NCI-H2171 treated with DMSO at 0.1 percent for 48 hours (cell line): ENCODE measurements at regions not wholly inside any gene's neighbourhood (a gene's known extent, or its start where the extent isn't known, plus 50 kb on each side); places are given as distances from the start of the nearest gene placed in this dataset.

ENCODE experiments used
- DNase-seq: peaks from one replicate; lab custom pipeline; 2025; lab: John Stamatoyannopoulos, UW

DNA sequence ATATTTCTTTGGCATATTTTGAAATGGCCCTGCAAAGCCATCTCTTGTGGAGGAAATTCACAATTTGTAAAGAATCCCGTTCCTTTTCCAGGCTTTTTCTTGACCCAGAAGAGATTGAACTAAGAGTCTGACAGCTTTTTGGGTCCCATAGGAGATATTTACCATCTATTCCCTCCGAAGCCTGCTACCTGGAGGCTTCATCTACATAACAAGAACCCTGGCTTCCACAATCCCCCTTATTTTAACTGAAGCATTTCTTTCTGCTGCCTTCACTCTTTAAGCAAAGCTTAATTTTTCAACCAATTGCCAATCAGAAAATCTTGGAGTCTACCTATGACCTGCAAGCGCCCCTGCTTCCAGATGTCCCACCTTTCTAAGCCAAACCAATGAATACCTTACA, 248.1 kb upstream of the GADL1 start:
- DNase-seq: no peak

DNA sequence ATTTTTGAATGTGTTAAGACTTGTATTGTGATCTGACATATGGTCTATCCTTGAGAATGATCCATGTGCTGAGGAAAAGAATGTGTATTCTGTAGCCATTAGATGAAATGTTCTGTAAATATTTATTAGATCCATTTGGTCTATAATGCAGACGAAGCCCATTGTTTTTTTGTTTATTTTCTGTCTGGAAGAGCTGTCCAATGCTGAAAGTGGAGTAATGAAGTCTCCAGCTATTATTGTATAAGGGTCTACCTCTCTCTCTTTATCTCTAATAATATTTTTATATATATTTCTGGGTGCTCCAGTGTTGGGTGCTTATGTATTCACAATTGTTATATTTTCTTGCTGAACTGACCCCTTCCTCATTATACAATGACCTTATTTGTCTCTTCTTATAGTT, 250.6 kb upstream of the GADL1 start:
- DNase-seq: no peak

DNA sequence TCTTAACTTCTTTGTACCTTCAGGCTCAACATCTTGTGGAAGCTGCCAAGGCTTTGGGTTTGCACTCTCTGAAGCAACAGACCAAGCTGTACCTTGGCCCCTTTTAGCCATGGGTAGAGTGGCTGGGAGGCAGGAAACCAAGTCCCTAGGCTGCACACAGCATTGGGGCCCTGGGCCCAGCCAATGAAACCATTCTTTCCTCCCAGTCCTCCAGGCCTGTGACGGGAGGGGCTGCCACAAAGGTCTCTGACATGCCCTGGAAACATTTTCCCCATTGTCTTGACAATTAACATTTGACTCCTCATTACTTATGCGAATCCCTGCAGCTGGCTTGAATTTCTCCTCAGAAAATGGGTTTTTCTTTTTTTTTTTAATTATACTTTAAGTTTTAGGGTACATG, 253.1 kb upstream of the GADL1 start:
- DNase-seq: no peak

DNA sequence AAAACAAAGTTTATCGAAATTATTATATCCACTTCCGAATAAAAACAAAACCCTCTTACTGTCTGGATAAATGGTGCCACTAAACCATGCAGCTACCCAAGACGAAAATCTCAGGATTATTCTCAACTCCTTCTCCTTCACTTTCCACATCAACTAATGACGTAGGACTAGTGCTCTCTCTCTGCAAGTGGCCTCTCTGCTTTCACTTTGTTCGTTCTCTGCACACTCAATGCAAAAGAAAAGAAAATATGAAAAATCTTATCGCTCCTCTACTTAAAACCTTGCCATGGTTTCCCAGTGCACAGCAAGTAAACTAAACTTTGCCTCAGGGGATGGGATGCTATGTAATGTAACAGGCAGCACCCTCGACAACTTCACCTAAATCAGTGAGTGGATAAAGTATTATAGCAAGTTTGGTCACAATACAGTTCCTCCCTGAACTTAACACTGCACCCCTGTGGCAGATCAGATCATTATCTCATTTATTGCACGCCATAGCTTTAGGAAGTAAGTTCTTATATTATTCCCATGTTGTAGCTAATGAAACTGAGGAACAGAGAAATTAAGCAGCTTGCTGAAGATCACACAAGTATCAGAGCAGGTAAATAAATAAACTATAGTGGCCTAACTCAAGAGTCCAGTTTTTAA, 262.7 kb upstream of the GADL1 start:
- no peak for DNase-seq

DNA sequence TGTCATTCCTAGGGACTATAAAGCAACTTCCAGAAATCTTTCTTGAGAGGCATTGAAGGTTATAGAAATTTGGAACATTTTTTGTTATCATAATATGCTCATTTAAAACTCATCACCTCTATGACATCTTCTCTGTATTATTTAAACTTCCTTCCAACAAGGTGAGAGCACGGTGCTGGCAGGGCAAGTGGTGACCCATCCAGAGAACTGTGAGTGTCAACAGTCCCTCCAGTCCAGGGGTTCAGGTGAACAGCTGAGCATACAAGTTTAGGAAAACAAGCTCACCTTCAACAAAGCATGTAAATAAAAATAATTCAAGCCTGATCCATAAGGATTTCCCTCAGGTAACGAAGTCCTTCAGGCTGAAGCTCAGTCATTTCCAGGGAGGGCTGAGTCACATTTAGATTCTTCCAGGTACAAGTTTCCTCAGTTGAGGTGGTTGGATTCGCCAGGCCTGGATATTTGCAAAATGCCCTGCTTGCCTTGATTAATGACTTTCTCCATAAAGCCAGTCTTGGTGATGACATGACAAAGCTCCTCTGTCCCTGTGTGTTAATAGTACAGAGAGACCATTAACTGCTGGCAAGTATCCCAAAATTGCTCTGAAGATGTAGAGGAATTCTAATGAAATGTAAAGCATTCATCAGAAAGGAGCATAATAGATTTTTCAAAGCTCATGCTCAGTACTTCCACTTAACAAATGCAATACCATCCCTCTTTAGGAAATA, 263.6 kb upstream of the GADL1 start:
- no peak for DNase-seq

DNA sequence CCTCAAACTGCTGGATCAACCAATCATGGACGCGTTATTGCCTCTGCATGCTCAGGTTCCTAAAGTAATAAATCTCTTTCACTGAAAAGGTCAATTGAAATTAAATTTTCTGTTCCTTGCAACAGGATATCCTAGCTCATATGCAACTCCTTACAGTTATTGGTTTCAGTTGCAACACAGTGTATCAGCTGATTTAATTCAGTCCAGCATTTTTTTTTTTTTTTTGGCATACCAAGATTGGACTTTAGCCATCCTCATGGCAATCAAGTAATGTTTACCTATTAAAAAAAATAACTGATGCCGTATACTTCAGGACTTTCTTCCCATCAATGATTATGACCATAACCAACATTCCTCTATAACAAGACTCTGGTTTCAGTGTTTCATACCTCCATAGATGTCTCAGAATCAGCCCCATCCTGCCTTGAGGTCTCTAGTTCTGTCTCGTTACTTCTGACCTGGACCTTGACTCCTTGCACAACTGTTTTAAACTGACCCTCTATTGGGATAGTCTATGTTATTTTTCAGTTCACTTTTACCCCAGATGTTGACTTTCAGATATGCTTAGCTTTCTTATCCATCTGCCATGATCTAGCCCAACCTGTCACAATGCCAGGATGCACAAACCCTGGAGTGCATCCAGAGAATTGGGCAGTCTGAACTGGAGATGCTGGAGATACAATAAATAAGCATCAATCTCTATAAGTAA, 265.0 kb upstream of the GADL1 start:
- DNase-seq: no peak

DNA sequence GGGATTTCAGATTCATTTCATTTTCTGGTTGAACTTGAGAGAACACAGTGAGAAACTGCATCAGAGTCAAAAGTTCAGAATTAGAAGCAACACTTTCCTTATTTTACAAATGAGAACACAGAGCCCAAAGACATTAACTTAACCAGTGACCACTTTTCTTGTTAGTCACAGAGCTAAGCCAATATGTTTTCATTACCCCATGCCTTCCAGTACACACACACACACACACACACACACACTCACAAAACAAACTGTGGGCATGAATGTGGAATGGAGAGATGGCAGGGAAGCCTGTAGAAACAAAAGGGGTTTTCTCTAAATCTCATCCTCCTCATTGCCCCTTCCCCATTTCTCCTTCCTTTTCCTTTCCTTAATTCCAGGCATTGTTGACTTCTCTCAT, 267.4 kb upstream of the GADL1 start:
- DNase-seq: no peak

DNA sequence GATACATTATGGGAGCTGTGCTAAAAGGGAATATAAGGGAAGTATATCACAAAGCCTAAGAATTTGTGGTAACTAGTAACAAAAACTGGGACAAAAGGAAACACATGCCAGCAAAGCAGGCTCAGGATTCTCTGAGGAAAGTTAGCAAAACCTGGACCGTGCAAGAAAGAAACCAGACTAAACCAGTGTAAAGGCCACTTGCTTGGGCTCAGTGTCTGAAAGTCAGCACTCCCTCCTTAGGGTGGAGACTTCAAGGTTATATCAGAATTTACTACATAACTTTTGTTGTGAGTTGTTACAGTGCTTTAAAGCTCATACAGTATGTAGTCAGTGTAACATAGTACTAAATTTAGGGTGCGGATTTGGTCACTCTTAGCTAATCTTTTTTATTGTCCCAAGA, 269.9 kb upstream of the GADL1 start:
- DNase-seq: no peak

DNA sequence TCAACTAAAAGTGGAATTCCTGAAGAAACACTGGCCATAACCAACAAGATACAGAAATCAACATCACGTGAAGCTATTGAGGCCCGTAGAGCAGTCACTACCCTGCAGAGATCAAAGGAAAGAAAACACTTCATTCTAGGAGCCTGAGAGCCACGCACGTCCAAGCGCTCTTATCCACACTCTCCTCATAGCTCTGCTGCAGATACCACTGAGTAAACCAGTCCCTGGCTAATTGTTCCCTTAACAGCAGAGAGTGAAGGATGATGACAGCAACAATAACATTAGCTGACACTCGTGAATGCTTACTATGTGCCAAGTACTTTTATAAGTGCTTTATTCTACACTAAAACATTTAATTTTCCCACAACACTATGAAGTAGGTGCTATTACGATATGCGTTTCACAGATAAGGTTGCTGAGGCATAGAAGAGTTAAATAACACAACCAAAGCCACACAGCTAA, 271.0 kb upstream of the GADL1 start:
- DNase-seq: no peak

DNA sequence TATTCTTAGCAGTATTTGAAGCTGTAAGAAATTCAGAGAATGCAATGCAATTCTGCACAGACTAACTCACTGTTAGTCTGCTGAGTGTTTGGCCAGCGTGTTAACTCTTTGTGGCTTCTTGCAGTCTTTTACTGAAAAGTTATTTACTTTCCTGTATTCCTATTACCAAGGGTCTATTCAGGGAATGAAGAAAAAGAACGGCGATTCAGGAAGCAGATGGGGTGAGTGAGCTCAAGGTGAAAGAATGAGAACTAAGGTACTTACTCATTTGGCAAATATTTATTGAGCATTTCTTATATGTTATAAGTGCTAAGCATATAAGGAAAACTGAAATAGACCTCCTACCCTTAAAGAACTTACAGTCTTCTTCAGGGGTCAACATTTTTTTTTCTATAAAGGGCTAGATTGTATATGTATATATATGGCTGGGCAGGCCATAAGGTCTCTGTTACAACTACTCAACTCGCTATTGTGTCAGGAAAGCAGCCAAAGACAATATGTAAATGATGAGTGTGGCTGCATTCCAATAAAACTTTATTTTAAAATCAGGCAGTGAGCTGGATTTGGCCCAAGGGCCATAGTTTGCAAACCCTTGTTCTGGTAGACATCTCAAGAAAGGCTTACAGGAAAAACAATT, 271.9 kb upstream of the GADL1 start:
- DNase-seq: no peak

DNA sequence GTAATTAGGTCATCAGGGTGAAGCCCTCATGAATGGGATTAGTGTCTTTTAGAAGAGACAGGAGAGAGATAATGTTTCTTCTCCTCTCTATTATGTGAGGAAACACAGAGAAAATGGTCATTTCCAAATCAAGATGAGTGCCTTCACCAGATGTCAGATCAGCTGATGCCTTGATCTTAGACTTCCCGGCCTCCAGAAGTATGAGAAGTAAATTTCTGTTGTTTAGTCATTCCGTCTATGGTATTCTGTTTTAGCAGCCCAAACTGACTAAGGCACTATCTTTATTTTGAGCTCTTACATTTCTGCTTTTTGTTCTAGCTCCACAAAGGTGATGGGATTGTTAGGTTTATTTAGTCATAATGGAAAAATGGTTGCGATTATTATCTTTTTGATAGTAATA, 273.2 kb upstream of the GADL1 start:
- no peak for DNase-seq

DNA sequence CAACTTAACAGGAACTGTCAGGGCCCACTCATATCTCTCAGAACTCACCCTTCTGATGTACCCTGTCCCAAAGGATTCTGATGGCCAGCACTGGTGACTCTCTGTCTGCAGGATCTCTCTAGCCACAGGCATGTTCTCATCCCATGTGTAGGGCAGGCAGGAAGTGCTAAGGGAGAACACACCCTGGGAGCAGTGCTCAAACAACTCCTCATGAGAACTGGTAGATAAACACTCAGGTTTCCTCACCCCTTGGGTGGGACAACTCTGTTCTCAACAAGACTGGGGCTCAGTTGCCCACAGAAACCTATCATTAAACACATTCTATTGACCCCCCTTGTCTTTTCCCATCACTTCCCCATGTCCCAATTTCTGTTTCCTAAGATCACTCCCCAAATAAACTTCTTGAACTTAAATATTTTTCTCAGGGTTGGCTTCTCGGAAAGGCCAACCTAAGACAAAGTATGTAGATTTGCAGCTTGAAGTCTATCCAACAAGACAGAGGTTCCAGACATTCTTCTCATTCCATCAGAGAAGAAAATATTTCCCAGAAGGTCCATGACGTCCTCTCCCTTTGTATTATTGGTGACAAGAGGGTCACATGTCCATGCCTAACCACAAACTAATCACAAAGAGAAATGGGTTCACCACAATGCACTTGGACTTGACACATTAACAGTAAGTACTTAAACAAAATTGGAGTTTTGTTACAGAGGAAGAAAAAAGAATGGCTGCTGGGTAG, 276.6 kb upstream of the GADL1 start:
- no peak for DNase-seq

DNA sequence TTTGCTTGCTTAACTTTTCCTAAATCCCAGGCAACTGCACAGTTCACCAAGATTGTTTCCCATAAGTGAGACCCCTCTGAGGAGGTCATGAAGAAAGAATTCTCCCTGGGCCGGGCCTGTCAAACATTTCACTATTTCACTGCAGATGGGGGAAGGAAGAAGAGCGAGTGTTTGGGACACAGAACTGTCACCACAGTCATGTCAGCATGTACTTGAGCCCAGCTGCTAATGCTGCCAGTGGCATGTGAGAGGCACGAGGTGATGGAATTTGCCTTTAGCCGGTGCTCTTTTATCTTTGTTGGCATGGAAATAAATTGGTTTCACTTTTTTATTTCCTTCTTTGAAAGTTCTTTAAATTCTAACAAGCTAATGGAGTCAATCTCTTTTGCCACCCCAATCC, 277.9 kb upstream of the GADL1 start:
- no peak for DNase-seq

DNA sequence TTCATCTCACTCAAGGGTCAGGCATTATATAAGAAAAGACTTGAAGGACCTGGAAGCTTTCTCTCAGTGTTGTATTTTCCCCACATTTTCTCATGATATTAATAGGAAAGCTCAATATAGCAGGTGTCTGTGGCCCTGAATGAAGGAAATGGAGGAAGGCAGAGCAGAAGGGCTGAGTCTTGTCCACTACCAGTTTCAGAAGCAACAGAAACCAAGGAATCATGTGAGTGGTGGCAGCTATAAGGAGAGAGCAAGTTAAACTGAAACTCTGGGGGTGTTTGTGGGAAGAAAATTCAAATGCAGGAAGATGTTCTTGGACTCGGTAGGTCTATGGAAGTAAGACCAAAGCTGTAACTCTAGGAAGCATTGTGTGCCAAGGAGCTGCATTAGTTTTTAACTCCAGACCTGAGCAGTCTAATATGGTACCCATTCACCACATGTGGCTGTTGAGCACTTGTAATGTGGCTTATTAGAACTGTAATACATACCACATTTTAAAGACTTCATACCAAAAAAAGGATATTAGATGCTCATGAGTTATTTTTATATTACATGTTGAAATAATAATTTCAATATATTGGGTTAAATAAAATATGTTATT, 278.8 kb upstream of the GADL1 start:
- DNase-seq: no peak

DNA sequence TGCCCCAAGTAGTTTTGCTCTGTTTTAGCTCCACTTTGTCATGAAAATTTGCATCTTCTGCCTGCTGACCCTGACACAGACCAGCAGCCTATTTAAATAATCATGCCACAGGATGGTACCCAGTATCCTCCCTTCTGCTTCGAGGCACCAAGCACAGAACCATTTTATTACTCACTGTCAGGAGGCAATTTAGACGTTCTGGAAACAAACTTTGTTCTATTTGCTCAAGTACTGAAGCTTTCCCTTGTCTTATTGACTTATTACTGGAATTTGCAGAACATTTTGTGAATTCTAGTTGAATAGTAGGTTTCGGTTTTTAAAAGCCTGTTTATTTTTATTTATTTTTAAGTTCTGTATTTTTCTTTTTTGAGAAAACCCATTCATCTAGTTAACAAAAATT, 279.6 kb upstream of the GADL1 start:
- no peak for DNase-seq

DNA sequence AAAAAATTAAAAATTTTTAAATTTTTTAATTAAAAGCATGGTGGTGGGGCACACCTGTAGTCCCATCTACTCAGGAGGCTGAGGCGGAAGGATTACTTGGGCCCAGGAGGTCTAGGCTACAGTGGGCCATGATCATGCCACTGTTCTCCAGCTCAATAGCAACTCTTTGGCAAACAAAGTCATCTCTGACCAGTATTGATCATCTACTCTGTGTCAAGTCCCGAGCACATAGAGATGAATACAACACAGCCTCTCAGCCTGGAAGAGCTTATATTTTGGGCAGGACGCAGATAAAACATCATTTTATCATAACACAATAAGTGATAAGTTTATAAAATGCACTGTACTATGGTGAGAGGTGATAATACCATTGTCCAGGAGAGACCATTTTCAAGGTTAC, 281.6 kb upstream of the GADL1 start:
- no peak for DNase-seq

DNA sequence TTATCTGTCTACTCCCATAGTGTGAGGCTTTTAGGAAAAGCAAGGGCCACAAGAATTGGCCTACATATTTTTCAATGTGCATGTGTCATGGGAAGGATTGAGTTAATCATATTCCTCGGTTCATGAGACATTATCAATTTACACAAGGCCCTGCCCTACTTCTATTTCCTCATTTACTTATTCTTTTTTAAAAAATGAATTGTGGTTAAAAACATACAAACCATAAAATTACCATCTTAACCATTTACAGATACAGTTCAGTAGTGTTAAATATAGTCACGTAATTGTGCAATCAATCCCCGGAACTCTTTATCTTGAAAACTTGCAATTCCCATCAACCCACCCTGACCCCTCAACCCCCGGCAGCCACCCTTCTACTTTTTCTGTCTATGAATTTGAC, 284.0 kb upstream of the GADL1 start:
- DNase-seq: no peak

DNA sequence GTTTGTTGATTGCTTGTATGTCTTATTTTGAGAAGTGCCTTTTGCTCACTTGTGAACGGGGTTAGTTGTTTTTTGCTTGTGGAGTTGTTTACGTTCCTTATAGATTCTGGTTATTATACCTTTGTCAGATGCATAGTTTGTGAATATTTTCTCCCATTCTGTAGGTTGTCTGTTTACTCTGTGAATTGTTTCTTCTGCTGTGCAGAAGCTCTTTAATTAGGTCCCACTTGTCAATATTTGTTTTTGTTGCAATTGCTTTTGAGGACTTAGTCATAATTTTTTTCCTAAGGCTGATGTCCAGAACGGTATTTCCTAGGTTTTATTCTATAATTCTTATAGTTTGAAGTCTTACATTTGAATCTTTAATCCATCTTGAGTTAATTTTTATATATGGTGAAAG, 285.3 kb upstream of the GADL1 start:
- no peak for DNase-seq

DNA sequence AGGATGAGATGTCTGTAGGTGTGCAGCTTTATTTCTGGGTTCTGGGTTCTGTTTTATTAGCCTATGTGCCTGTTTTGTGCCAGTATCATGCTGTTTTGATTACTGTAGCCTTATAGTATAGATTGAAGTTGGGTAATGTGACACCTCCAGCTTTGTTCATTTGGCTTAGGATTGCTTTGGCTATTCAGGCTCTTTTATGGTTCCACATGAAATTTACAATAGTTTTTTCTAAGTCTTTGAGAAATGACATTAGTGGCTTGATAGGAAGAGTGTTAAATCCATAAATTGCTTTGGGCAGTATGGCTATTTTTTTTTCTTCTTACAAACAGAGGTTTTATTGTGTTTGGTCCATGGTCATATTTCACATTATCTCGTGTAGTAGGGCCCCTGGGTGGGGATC, 285.8 kb upstream of the GADL1 start:
- DNase-seq: no peak

DNA sequence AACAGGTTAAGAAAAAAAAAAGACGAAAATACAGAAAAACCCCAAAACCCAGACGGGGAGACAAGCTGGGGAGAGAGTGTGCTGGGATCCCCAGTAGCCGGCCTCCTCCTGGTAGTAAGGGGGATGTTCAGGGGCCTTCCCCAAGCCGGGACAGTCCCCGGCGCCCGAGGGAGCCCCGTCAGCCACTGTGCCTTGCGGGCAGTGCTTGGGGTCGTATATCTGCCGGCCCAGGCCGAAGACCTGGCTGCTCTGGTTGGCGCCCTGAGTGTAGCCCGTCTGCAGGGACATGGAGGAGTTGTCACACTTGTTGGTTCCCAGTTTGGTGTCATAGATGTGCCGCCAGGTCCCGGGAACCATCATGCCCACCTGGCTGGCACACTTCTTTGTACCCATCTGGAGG, 287.2 kb upstream of the GADL1 start:
- no peak for DNase-seq

DNA sequence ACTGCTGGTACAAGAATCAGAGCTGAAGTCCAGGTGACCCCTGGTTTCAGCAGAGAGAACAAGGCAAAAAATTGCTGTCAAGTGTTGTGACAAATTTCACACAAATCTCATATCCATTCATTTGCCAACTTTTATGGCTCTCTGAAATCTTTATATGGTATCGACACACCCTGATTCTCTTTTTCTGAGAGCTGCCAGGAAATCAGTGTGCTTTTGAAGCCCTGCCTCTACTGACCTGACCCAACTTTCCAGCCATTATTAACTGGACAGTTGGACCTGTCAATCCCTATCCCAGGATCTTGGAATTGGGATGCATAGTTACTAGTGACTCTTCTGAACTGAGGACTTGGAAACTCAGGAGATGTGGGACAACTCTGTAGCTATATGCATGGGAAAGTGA, 288.2 kb upstream of the GADL1 start:
- DNase-seq: no peak
